ENCODE measurements at regions not wholly inside any gene's neighbourhood (a gene's known extent, or its start where the extent isn't known, plus 50 kb on each side); places are given as distances from the start of the nearest gene placed in this dataset.
A peak's percentile ranks its signal among the peaks of the same experiment; 100 is the strongest.

DNA sequence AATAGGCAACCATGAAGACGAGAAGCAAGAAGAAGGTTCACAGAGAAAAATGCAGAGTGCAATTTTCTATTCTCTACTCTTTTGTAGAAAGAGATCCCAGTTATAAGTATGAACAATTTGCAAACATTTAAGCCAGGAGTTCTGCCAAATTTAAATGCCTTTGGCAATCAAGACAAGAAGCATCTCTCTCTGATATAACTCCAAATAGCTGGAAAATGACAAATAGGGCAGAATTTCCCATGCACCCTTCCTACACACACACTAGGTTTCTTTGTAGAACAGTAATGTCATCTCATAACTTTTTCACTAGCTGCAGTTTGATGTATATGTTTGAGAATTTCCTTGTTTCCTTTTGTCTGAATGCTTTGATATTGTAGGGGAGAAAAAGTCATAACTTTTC lies 333.5 kb upstream of the AZI2 start:
- no peak for DNase-seq (ENCODE audit: low read depth)
- no peak overlapping the region for H3K4me3 ChIP-seq (ENCODE audit: low read length)
- TF ChIP-seq, protein P1, sequence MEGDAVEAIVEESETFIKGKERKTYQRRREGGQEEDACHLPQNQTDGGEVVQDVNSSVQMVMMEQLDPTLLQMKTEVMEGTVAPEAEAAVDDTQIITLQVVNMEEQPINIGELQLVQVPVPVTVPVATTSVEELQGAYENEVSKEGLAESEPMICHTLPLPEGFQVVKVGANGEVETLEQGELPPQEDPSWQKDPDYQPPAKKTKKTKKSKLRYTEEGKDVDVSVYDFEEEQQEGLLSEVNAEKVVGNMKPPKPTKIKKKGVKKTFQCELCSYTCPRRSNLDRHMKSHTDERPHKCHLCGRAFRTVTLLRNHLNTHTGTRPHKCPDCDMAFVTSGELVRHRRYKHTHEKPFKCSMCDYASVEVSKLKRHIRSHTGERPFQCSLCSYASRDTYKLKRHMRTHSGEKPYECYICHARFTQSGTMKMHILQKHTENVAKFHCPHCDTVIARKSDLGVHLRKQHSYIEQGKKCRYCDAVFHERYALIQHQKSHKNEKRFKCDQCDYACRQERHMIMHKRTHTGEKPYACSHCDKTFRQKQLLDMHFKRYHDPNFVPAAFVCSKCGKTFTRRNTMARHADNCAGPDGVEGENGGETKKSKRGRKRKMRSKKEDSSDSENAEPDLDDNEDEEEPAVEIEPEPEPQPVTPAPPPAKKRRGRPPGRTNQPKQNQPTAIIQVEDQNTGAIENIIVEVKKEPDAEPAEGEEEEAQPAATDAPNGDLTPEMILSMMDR (conservative IDR thresholded peaks at IDR 0.05; ENCODE audit: low read depth, low read length) = no peak

- H3K4me3 ChIP-seq (ENCODE audit: low read length) = no peak overlapping the region
- TF ChIP-seq, protein P1 (conservative IDR thresholded peaks at IDR 0.05; ENCODE audit: low read depth, low read length) = no peak
- no peak for DNase-seq (ENCODE audit: low read depth)
Measured at GRCh38 chr3:28690176-28690575, 341.6 kb upstream of the AZI2 start.

DNA sequence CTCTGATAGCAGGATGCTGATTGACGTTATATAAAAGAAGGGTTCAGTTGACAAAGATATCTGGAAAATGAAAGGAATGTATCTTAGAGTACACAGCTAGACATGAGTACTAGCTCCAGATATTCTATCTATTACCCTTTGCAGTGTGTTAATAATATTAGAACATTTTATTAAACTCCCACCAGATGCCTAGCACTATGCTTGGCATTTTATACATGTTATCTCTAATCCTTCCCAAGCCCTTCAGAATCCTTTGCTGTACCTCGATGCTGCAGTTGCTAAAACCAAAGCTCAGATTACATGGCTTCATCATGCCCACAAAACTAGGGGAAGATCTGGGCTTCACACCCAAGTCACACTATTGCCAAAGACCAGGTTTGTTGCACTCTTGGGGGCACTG lies 350.1 kb upstream of the AZI2 start:
- no peak overlapping the region for H3K4me3 ChIP-seq (ENCODE audit: low read length)
- TF ChIP-seq, protein P1 (conservative IDR thresholded peaks at IDR 0.05; ENCODE audit: low read depth, low read length) = no peak
- peak; percentile 1 for DNase-seq (ENCODE audit: low read depth)

DNA sequence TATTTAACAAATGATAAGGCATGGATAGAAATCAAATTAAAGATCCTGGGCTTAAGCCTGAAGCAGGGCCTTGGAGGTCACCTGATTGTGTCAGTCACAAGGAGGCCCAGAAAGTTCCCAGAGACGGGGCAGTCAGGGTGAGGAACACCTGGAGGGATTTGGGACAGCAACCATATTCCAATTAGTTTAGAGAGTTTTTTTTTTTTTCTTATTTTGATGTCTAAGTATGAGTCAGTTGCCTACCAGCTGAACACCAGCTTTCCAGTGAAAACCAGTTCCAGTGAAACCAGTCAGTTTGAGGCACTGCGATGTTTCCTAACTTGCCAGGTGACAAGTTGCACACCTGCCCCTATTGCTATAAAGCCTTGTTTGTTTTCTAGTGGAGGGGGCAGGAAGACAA lies 350.7 kb upstream of the AZI2 start:
- TF ChIP-seq, protein P1 (conservative IDR thresholded peaks at IDR 0.05; ENCODE audit: low read depth, low read length) = no peak
- DNase-seq (ENCODE audit: low read depth) = no peak
- no peak overlapping the region for H3K4me3 ChIP-seq (ENCODE audit: low read length)

DNA sequence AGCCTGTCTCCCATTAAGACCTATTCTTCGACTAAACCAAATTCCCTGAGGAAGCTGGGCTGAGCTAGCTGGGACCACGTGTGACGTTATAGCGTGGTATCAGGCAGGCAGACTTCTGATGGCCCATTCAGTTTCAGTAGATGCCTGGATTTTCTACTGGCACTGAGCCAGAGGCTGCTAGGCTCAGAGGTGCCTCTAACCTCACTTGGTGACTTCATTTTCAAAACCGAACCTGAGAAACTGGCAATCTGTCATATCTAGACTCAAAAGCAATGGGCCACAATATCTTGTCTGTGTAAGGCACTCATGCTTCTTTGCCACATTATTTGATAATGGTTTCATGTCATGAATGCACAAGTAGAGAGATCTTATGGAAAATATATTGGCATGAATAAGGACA lies 352.1 kb upstream of the AZI2 start:
- TF ChIP-seq, protein P1 (conservative IDR thresholded peaks at IDR 0.05; ENCODE audit: low read depth, low read length) = no peak
- DNase-seq (ENCODE audit: low read depth) = no peak

DNA sequence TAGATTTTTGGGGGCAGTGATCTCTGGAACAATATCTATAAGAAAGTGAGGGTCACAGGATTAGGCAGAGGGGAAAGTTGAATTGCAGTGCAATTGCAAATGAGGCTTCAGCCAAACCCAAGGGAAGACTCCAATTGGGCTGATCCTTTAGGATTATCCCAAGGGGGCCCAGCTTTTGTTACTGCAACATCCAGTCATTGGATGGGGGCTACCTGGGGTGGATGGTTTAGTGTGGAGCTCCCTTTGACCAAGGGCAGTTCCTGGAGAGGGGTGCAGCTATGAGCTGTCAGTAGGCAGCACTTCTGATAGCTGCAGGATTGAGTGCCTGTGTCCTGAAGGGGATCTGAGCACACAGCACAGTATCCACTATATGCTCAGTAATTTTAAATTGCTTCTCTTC lies 355.2 kb upstream of the AZI2 start:
- H3K4me3 ChIP-seq (ENCODE audit: low read length) = no peak overlapping the region
- no peak for DNase-seq (ENCODE audit: low read depth)
- TF ChIP-seq, protein P1 (conservative IDR thresholded peaks at IDR 0.05; ENCODE audit: low read depth, low read length) = no peak

More for the DNA sequence above, 352.1 kb upstream of the AZI2 start:
- no peak overlapping the region for H3K4me3 ChIP-seq (ENCODE audit: low read length)

DNA sequence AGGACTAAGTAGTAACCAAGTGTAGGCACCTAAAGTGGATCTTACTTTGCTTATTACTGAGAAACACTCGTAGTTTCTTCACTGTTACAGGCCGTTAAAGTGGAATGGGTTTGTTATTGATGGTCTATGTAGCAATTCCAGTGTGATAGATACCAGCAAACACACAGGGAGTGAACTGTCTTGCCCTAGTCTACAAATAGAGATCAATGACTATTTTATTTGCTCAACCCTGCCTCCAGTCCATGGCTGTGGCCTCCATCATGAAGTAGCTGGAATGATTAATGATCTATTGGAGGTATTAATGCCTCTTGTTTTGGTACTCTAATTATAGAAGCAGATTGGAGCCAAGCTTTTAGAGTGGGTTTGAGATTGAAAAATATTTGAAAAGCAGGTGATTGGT lies 362.7 kb upstream of the AZI2 start:
- no peak overlapping the region for H3K4me3 ChIP-seq (ENCODE audit: low read length)
- DNase-seq (ENCODE audit: low read depth) = no peak
- TF ChIP-seq, protein P1 (conservative IDR thresholded peaks at IDR 0.05; ENCODE audit: low read depth, low read length) = no peak

Measured in retinal pigment epithelial cell (primary cell).